Islet of Langerhans (tissue), 1 donor: ENCODE measurements at regions not wholly inside any gene's neighbourhood (a gene's known extent, or its start where the extent isn't known, plus 50 kb on each side); places are given as distances from the start of the nearest gene placed in this dataset.
"Not testable (repeated sequence)": the region's sequence is repeated elsewhere in the genome, so short reads cannot be mapped to it uniquely, and the experiment has no call there.

Experiments
- FAIRE-seq: peaks from one replicate; lab custom pipeline; 2011; peaks lifted over from hg19 to GRCh38; lab: Jason Lieb, UNC

GRCh38 chr14:105581551-105582341 lies 55.4 kb downstream of the TMEM121 start:
- FAIRE-seq, result no peak

DNA sequence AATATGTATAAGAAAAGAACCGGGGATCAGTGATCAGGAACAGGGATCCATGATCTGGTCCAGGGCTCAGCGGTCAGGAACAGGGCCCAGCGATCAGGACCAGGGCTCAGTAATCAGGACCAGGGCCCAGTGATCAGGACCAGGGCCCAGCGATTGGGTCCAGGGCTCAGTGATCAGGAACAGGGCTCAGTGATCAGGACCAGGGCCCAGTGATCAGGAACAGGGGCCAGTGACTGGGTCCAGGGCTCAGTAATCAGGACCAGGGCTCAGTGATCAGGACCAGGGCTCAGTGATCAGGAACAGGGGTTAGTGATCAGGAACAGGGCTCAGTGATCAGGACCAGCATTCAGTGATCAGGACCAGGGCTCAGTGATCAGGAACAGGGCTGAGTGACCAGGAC lies 56.3 kb downstream of the TMEM121 start:
- FAIRE-seq, result no peak

DNA sequence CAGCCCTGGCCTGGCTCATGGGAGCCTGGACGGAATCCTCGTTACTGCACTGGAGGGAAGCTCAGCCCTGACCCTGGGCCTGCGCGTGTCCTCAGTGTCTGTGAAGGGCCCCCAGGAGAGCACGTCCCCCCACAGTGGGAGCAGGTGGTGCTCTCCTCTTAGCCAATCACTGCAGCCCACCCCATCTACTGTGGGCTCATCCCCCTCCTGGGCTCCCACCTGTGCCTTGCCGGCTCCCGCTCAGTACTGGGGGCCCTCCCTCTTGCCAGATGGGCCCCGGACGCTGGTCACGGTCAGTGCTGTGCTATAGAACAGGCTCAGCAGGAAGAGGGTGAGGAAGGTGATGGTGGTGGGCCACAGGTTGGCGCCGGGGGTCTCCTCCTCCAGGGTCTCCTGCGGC lies 57.5 kb downstream of the TMEM121 start:
- FAIRE-seq, result not testable (repeated sequence)

DNA sequence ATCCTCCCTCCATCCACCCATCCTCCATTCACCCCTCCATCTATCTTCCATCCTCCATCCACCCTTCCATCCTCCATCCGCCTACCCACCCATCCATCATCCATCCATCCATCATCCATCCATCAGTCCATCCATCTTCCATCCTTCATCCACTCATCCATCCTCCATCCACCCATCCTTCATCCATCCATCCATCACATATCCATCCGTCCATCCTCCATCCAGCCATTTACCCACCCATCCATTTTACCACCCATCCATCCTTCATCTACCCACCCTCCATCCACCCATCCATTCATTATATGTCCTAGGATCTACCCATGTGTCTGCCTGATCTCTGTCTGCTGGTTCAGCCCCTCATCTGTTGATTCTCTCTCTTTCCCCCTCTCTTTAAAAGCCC lies 58.9 kb downstream of the TMEM121 start:
- FAIRE-seq, result not testable (repeated sequence)

GRCh38 chr14:105585722-105586121 lies 59.3 kb downstream of the TMEM121 start:
- not testable (repeated sequence) for FAIRE-seq

- not testable (repeated sequence) for FAIRE-seq
These were observed 59.9 kb downstream of the TMEM121 start for GRCh38 chr14:105586144-105586872.

DNA sequence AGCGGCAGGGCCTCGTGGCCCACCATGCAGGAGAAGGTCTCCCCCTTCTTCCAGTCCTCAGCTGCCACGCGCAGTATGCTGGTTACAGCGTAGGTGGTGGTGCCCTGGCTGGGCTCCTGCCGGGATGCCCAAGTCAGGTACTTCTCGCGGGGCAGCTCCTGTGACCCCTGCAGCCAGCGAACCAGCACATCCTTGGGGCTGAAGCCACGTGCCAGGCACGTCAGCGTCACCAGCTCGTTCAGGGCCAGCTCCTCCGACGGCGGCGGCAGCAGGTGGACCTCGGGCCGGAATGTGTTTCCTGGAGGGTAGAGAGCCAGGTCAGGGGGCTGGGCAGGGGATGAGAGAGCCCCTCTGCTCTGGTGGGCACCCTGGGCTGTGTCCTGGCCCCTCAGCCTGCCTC lies 60.7 kb downstream of the TMEM121 start:
- not testable (repeated sequence) for FAIRE-seq

DNA sequence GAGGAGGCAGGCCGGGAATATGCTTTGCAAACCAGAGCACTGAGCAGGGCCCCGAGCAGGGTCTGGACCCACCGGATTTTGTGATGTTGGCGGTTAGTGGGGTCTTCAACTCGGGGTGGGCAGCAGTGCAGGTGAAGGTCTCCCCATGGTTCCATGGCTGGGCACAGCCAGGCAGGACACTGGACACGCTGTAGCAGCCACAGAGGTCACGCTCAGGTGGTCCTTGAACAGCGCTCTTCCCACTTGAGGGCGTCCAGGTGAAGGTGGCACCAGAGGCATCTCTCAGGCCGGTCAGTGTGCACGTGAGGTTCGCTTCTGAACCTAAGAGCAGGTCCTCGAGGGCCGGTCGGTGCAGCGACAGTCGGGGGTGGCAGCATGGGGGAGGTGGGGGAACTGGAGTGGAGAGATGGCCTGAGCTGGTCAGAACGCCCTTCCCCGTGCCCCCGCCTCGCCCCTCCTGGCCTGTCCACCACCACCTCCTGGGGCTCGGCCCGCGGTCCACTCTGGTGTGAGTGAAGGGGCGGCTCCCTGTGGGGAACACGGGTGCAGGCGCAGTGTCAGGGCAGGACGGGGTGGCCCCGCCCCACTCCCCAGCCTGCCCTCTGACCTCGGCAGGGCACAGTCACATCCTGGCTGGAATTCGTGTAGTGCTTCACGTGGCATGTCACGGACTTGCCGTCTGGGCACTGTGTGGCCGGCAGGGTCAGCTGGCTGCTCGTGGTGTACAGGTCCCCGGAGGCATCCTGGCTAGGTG lies 61.3 kb downstream of the TMEM121 start:
- FAIRE-seq, result not testable (repeated sequence)

GRCh38 chr14:105588236-105588860 lies 62.0 kb downstream of the TMEM121 start:
- FAIRE-seq, result no peak

- FAIRE-seq, result no peak
These were observed 63.0 kb downstream of the TMEM121 start for GRCh38 chr14:105589161-105589925.

DNA sequence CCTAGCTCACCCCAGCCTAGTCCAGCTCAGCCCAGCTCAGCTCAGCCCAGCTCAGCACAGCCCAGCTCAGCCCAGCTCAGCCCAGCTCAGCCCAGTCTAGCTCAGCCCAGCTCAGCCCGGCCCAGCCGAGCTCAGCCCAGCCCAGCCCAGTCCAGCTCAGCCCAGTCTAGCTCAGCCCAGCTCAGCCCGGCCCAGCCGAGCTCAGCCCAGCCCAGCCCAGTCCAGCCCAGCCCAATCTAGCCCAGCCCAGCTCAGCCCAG lies 63.5 kb downstream of the TMEM121 start:
- FAIRE-seq, result not testable (repeated sequence)

DNA sequence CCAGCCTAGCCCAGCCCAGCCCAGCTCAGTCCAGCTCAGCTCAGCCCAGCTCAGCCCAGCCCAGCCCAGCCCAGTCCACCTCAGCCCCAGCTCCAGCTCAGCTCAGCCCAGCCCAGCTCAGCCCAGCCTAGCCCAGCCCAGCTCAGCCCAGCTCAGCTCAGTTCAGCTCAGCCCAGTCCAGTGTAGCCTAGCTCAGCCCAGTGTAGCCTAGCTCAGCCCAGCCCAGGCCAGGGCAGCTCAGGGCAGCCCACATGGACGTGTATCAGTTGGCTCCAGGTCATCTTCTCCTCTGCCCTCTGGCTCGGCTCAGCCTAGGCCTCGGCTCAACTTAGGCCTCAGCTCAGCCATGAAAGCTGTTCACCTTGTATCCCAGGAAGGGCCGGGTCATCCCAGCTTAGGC lies 64.7 kb downstream of the TMEM121 start:
- no peak for FAIRE-seq

DNA sequence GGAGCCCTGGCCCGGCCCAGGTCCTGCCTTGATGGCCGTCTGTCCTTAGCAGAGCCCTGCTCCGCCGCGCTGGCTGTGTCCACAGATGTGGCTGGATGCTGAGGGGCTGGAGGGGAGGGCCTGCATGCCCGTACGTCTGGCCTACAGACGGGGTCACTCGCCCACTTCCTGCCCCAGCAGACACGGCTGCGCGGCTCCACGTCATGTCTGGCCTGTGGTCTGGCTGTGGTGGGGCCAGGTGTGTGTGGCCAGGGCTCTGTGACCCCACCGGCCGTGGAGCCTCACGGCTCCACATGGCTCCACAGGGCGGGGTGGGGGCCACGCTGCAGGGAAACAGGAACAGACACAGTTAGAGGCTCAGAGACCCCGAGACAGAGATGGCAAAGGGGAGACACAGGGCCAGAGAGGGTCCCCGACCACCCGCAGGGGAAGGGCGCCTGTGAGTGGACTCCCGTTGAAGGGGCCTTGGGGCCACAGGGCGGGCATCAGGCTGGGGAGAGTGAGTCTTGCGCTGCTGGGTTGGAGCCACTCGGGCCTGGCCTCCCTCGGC lies 65.5 kb downstream of the TMEM121 start:
- not testable (repeated sequence) for FAIRE-seq

DNA sequence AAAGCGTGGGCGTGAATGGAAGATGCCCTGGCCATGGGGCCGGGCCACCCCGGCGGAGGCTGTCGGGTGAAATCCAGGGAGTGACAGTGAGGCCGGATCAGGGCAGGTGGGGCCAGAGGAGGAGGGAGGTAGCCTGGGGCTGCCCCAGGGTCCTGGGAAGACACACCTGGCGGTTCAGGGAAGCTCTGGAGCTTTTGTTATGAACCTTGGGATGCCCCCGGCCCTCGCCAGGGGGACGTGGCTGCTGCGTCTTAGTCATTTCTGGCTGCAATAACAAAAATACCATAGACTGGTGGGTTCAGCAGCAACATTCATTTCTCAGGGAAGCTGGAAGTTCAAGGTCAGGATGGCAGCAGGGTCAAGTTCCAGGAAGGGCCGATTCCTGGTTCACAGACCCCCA lies 66.3 kb downstream of the TMEM121 start:
- FAIRE-seq, result not testable (repeated sequence)

DNA sequence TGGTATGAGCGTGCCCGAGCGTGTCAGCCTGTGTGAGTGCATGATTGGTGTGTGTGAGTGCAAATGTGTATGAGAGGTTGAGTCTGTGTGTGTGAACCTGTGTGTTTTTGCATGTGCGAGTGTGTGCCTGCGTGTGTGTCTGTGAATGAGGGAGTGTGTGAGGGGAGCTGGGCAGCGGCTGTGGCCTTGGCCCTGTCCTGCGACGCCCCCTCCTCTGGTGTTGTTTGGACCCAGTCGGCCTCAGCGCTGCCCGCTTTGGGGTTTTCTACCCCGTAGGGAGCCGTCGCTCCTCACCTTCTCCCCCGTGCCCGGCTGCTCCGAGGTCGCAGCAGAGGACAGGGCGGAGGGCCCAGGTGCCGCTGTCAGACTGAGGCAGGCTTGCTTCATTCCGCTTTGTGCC lies 69.0 kb downstream of the TMEM121 start:
- FAIRE-seq, result not testable (repeated sequence)

- FAIRE-seq, result not testable (repeated sequence)
These were observed 70.0 kb downstream of the TMEM121 start for GRCh38 chr14:105596374-105596773.

DNA sequence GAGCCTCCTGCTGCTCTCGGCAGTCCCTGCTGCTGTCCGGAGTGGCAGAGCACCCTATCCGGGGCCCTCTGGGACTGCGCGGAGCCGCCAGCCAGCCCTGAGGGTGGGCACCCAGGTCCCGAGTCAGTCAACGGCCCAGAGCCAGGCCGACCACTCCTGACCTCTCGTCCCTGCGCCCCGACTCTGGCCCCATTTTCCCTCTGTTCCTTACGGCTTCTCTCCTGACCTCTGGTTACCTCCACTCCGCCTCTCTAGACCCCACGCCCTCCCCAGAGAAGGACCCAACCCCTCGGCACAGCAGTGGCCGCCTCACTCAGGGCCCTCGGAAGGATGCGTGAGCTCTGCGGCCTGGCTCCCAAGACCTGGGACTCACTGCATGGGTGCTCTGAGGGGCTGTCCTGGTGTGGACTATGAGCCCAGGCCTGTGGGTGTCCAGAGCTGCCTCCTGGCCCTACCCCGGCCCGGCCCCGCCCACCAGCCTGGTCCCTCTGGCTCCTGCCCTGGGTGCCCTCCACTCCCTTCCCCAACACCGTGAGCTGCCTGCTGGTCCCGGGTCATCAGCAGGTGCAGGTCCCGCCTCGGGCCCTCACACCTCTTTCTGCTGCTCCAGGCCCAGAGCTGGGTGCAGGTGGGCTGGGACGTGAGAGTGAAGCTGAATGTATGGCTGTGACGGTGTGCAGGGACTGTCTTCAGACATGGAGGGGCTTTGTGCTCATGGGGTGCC lies 71.8 kb downstream of the TMEM121 start:
- FAIRE-seq, result not testable (repeated sequence)

DNA sequence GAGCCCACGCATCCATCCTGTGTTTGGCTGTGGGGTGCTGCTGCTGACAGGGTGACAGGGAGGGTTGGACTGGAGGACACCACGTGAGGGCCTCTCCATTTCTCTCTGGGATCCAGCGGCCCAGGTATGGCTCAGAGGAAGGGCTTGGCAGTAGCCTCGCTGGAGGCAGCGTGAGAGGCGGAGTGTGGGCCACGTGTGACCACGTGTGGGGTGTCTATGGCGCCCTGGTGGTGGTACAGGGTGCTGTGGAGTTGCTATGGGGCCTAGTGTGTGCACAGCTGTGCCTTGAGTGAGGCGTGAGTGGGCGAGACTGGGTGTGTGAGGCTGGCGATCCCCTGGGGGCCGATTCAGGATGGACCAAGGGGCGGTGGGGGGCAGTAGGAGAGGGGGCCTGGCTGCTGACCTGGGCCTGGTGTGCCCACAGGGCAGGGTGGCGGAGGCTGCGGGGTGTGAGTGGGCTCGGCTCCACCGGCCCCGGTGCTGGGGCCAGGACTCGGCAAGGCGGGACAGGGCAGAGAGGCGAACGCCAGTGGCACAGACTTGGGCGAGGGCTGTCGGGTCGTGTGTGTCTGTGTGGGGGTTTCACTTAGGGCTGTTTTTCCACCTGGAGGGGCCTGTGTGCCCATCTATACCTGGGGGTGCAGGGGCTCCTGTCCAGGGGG lies 72.7 kb downstream of the TMEM121 start:
- FAIRE-seq, result not testable (repeated sequence)

- not testable (repeated sequence) for FAIRE-seq
These were observed 74.0 kb downstream of the TMEM121 start for GRCh38 chr14:105600195-105600938.
